ENCODE measurements at regions not wholly inside any gene's neighbourhood (a gene's known extent, or its start where the extent isn't known, plus 50 kb on each side); places are given as distances from the start of the nearest gene placed in this dataset.

- no peak for DNase-seq (ENCODE audit: low read depth in 2 of 2)
These were observed 133.0 kb downstream of the ASB7 start for GRCh38 chr15:100735129-100736053.

DNA sequence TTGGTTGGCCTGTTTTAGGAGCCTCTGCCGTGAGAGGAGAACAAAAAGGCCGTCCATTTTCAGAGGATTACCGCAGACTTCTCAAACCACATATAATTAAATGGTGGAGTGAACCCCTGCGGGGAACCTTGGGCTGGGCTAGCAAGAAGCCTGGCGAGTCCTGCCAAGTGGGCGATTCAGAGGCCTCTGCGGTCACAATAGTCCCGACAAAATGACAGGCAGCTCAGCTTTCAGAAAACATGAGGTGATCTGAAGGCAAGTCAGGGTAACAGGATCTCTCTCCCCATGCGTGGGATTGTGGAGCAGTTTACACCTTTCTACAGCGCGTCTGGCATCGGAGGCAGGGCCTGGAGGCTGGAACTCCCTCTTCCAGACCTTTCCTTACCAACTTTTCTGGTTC is 134.8 kb downstream of the ASB7 start:
- DNase-seq (ENCODE audit: low read depth in 2 of 2) = no peak

GRCh38 chr15:100738614-100739013 is 136.2 kb downstream of the ASB7 start:
- DNase-seq (ENCODE audit: low read depth in 2 of 2) = no peak

DNA sequence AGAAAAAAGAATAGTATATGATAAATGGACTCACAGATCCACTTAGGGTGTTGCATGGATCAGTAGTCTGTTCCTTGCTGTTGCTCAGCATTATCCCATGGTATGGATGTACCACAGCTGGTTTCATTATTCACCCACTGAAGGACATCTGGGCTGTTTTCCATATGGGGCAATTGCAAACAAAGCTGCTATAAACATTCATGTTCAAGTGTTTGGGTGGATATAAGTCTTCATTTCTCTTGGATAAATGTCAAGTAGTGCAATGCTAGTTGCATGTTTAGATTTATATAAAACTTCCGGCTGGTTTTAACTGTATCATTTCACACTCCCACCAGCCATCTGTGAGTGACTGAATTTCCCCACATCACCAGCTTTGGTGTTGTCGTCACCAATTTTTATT is 137.7 kb downstream of the ASB7 start:
- no peak for DNase-seq (ENCODE audit: low read depth in 2 of 2)

GRCh38 chr15:100751585-100751984 is 128.0 kb upstream of the ALDH1A3 start:
- no peak for DNase-seq (ENCODE audit: low read depth in 2 of 2)

DNA sequence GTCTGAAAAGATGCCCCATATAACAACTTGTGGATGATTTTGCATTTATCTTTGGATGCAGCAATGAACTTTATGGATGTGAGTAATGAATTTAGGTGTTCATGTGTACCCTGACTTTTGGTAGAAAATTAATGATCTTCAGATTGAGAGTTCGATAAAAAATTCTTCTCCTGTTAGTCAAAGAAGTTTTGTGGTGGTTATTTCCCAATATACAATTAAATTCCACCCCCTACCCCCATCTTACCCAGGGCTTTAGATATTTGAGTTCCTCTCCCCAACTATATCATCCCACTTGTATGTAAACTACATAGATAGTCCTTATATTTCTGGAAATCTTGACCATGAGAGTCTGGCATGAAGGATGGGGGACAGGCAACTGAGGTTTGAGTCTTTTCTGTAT is 126.1 kb upstream of the ALDH1A3 start:
- DNase-seq (ENCODE audit: low read depth in 2 of 2) = no peak

DNA sequence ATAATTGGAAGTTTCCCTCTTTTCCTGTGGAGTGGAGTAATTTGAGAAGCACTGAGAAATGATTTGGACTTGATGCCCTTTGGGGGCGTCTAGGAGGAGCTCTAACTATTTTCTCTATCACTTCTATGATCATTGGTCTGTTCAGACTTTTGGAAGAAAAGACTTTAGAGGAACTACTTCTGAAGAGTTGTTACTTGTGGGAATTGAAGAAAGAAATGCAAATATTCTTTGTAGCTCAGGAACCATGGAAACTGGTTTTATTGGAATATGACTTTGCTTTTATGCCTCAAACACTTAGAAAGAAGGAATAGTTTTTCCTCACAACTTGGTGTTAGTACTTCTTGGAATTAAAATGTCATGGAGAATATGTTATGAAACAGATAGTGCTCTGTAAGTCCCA is 122.0 kb upstream of the ALDH1A3 start:
- DNase-seq (ENCODE audit: low read depth in 2 of 2) = no peak

DNA sequence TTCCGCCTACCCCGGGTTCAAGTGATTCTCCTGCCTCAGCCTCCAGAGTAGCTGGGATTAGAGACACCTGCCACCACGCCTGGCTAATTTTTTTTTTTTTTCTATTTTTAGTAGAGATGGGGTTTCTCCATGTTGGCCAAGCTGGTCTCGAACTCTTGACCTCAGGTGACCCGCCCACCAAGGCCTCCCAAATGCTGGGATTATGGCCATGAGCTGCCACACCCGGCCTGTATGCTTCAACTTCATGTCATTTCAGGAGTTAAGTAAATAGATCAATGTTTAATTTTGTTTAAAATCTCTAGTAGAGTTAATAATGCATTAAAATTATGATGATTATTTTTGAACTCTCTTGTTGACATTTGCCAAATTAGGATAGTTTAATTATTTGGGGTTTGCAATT is 121.1 kb upstream of the ALDH1A3 start:
- no peak for DNase-seq (ENCODE audit: low read depth in 2 of 2)

- no peak for DNase-seq (ENCODE audit: low read depth in 2 of 2)
These were observed 120.5 kb upstream of the ALDH1A3 start for GRCh38 chr15:100759106-100759505.

GRCh38 chr15:100759698-100760356 is 119.8 kb upstream of the ALDH1A3 start:
- no peak for DNase-seq (ENCODE audit: low read depth in 2 of 2)

- DNase-seq (ENCODE audit: low read depth in 2 of 2) = no peak
These were observed 119.2 kb upstream of the ALDH1A3 start for GRCh38 chr15:100760357-100760903.

DNA sequence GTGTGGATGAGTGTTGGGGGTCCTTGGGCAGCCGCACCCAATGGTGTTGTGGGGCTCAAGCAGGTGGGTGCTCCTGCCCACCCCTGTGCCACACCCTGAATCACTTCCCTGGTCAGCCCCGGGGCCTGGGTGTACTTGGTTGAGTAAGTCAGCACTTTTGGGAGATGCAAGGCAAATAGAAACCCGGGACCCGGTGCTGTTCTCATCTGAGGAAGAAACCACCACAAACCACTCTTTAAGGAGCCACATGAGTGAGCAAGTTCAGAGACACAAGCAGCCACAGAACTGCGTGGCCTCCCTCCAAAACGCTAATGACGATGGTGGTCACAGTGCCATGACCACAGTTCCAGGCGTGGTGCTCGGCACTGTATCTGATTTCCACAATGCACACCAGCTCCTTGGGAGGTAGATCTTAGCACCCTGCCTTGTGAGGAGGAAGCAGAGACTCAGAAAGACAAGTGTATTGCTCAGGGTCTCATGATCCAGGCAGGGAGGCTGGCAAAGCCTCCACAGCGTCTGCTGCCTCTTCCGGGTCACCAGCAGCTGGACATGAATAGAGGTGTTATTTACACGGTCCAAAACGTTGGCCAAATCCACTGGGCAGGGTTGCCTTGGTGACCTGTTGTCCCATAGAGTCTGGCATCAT is 118.2 kb upstream of the ALDH1A3 start:
- no peak for DNase-seq (ENCODE audit: low read depth in 2 of 2)

GRCh38 chr15:100762289-100762688 is 117.3 kb upstream of the ALDH1A3 start:
- DNase-seq (ENCODE audit: low read depth in 2 of 2) = no peak

DNA sequence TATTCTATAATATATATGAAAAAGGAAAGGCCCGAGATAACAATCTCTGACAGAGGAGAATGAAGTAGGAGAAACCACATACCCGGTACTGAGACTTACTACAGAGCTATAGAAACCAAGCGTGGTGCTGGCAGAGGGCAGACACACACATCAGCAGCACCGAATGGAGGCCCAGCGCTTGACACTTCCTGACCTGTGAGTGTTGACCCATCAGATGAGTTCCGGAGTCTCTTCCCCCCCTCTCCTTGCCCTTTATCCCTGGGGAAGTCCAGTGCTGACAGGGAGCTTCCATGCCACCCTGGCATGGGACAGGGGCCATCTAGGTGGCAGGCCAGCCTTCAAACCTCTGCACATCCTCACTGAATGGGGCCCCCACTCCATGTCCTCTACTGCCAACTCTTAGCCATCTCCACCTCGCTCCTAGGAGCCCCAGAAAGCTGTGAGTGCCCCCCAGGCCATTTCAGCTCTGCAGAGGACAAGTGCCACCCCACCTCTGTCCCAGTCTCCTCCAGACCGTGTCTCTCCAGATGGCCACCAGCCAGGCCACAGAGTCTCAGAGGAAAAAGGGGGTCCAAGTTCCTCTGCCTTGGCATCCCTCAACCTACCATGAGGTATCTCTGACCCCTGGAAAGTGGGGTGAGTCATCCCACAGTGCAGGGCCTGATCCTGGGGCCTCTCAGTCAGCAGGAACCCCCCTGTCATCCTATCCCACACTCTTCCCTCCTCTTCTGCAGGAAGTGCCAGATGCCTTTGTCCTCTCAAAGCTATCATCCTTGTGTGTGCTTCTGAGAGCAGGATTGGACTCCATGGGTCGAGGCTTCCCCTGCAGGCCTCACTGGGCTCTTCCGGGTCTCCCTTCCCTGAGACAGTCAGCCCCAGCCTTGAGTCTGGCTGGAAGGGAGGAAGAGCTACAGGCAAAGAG is 116.5 kb upstream of the ALDH1A3 start:
- no peak for DNase-seq (ENCODE audit: low read depth in 2 of 2)

DNA sequence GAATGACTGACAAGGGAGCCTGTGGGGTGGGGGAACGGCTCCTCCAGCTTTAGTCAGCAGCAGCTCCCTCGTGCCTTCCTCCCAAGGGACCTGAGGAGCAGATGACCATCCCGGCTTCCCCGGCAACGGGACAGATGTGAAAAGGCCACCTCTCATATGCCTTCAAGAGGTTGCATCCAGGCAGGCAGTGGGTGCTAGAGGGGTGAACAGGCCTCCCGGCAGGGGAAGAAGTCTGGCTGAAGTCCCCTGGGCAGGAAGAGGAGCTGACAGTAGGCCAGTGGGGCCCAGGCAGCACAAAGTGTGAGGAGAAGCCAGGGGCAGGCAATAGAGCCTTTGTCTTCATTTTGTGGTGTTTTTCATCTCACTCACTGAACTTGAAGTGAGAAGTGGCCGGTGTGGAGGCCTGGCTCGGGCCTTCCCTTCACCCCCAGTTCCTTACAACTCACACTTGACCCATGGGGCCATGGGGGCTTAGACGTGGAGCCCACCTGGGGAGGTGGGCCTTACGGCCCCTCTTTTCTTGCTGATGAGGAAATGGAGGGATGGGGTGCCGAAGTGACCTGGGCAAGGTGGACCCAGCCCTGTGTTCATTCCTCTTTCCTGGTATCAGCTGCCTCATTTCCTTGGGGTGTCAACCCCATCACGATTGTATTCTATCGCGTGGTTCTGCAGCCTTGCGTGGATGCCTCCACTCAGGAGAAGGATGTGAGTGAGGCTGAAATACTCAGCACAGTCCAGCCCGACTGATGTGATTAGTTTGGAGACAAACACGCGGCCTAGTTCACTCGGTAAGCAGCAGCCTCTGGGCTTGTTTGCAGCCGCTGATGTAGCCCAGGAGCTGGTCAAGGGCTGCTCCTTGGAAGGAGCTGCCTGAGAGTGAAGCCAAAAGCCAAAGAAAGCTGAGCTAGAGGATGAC is 115.5 kb upstream of the ALDH1A3 start:
- DNase-seq (ENCODE audit: low read depth in 2 of 2) = no peak

- no peak for DNase-seq (ENCODE audit: low read depth in 2 of 2)
These were observed 114.7 kb upstream of the ALDH1A3 start for GRCh38 chr15:100764778-100765466.

DNA sequence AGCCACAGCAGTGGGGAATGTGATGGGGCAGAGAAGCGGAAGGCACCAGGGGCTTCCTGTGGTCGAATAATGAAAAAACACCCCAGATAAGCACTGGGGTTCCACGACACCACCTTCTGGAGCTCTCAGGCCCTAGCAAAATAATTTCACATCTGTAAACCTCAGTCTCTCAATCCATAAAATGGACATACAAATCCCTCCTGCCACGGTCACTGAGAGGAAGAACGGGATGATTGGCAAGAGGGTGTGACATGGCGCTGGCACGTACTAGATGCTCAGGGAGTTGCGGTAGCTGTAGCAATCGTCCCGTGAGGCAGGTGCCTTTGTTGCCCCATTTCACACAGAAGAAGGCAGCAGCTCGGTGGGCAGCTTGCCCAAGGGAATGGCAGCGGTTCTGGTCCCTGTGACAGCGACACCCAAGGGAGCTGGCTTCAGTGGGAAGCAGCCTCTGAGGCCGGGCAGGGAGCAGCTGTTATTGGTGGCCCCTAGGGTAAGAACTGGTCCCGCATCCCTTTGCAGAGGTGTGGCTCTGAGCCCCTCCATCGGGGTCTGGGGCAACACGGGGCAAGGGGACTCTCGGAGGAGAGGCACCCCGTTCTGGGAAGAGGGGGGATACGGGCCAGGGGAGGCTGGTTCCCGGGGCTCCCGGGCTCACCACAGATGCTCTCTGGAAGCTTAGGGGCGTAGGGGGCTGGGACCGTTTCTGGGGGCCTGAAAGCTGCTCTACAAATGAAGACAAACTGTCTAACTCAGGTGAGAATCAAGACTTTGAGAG is 114.0 kb upstream of the ALDH1A3 start:
- DNase-seq (ENCODE audit: low read depth in 2 of 2) = no peak

- no peak for DNase-seq (ENCODE audit: low read depth in 2 of 2)
These were observed 113.2 kb upstream of the ALDH1A3 start for GRCh38 chr15:100766243-100767000.

Data from stimulated activated CD4-positive, alpha-beta T cell treated with anti-CD3 and anti-CD28 coated beads, Interleukin-15, amount 100 ng/mL, for 48 hours (primary cell).